Astrocyte (in vitro differentiated cells and primary cell): ENCODE measurements at regions not wholly inside any gene's neighbourhood (a gene's known extent, or its start where the extent isn't known, plus 50 kb on each side); places are given as distances from the start of the nearest gene placed in this dataset.

Source experiments
- DNase-seq: peaks from one replicate; pipeline ENCODE4 v3.0.0-alpha.2; 2010; ENCODE audit warnings: low read depth
- FAIRE-seq: peaks from 2 replicates; lab custom pipeline; 2011; peaks lifted over from hg19 to GRCh38; lab: Jason Lieb, UNC
- H2AFZ ChIP-seq: 2 replicates; pipeline ENCODE4 v1.6.0; 2012; ENCODE audit warnings: low read depth, low read length, inconsistent platforms
- H3K27ac ChIP-seq: 2 replicates; pipeline ENCODE4 v1.5.1; 2011; ENCODE audit warnings: low read depth, low read length, inconsistent platforms
- H3K27me3 ChIP-seq: 2 replicates; pipeline ENCODE4 v1.6.0; 2011; ENCODE audit warnings: low read length, inconsistent platforms; ENCODE audit not compliant: insufficient read depth
- H3K36me3 ChIP-seq: 2 replicates; pipeline ENCODE4 v1.5.1; 2011; ENCODE audit warnings: low read length, inconsistent platforms; ENCODE audit not compliant: insufficient read depth
- H3K4me1 ChIP-seq: 2 replicates; pipeline ENCODE4 v1.5.1; 2011; ENCODE audit warnings: low read length, inconsistent platforms; ENCODE audit not compliant: insufficient read depth
- H3K4me2 ChIP-seq: 2 replicates; pipeline ENCODE4 v1.6.0; 2012; ENCODE audit warnings: low read length, inconsistent platforms
- H3K4me3 ChIP-seq: 2 replicates; pipeline ENCODE4 v1.5.1; 2011; ENCODE audit warnings: low read depth, mild to moderate bottlenecking, low read length, inconsistent platforms; ENCODE audit not compliant: insufficient read depth
- H3K79me2 ChIP-seq: 2 replicates; pipeline ENCODE4 v1.6.0; 2012; ENCODE audit warnings: mild to moderate bottlenecking, low read length, inconsistent platforms; ENCODE audit not compliant: insufficient read depth
- H3K9ac ChIP-seq: 2 replicates; pipeline ENCODE4 v1.6.0; 2012; ENCODE audit warnings: mild to moderate bottlenecking, low read length, inconsistent platforms
- H3K9me3 ChIP-seq: 2 replicates; pipeline ENCODE4 v1.5.1; 2012; ENCODE audit warnings: low read depth, mild to moderate bottlenecking, low read length, inconsistent platforms; ENCODE audit not compliant: insufficient read depth
- H4K20me1 ChIP-seq: 2 replicates; pipeline ENCODE4 v1.6.0; 2012; ENCODE audit warnings: low read length, inconsistent platforms; ENCODE audit not compliant: insufficient read depth
- H3K27ac Mint-ChIP-seq: one replicate; pipeline ENCODE4 v1.8.0; 2021; ENCODE audit warnings: mild to moderate bottlenecking, mixed read lengths; ENCODE audit not compliant: unreplicated experiment
- H3K27me3 Mint-ChIP-seq: one replicate; pipeline ENCODE4 v1.8.0; 2021; ENCODE audit warnings: low read depth, mixed read lengths; ENCODE audit not compliant: unreplicated experiment
- H3K36me3 Mint-ChIP-seq: one replicate; pipeline ENCODE4 v1.8.0; 2021; ENCODE audit warnings: low read depth, mixed read lengths; ENCODE audit not compliant: unreplicated experiment
- H3K4me1 Mint-ChIP-seq: one replicate; pipeline ENCODE4 v1.8.0; 2021; ENCODE audit warnings: low read depth, mixed read lengths; ENCODE audit not compliant: unreplicated experiment
- H3K4me3 Mint-ChIP-seq: one replicate; pipeline ENCODE4 v1.8.0; 2021; ENCODE audit warnings: mild to moderate bottlenecking, moderate library complexity, mixed read lengths; ENCODE audit not compliant: unreplicated experiment
- H3K9me3 Mint-ChIP-seq: one replicate; pipeline ENCODE4 v1.8.0; 2021; ENCODE audit warnings: mild to moderate bottlenecking, mixed read lengths; ENCODE audit not compliant: unreplicated experiment
- EZH2 ChIP-seq: IDR thresholded peaks from 2 replicates; pipeline ENCODE4 v1.6.1; 2012; ENCODE audit warnings: mild to moderate bottlenecking, low read length, inconsistent platforms; ENCODE audit not compliant: insufficient read depth
- TF ChIP-seq, protein P1 (sequence below): IDR thresholded peaks from 2 replicates; pipeline ENCODE4 v1.5.1; 2011; ENCODE audit warnings: low read depth, mild to moderate bottlenecking, inconsistent platforms, low read length, moderate library complexity; ENCODE audit not compliant: insufficient read depth

DNA sequence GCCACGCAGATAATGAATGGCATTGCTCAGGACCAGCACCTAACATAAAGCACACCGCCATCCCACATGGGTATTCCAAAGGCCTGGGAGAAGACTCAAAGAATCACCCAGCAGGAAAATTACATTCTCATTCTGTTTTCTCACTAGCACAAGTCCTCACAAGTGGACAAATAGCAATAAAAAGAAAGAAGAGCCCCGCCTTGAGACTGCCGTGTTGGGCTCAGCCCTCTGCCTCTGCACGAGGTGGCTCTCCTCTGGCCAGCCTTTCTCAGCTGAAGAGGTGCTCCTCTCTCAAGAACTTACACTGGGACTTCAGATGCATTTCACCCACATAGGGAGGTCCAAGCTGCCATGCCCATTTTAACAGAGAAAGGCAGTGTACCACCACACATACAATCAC, 207.5 kb downstream of the SPTSSA start:
- Mint-ChIP-seq H3K36me3 (no peaks in the 10 kb centered on the region), H3K4me1 (peaks cover 18% of the 10 kb centered on the region), H3K9me3 (no peaks in the 10 kb centered on the region), H3K4me3 (no peak overlapping the region), H3K27me3 (no peaks in the 10 kb centered on the region), H3K27ac (no peak overlapping the region)
- Histone ChIP-seq H4K20me1 (no peaks in the 10 kb centered on the region), H3K27me3 (peaks cover 2% of the 10 kb centered on the region), H3K4me2 (no peak overlapping the region), H3K4me1 (no peaks in the 10 kb centered on the region), H3K79me2 (no peaks in the 10 kb centered on the region), H3K27ac (no peak overlapping the region), H2AFZ (no peak overlapping the region), H3K9me3 (no peaks in the 10 kb centered on the region), H3K36me3 (no peaks in the 10 kb centered on the region), H3K9ac (no peak overlapping the region), H3K4me3 (no peak overlapping the region)
- FAIRE-seq (no peak), DNase-seq (no peak)
- TF ChIP-seq, protein P1, sequence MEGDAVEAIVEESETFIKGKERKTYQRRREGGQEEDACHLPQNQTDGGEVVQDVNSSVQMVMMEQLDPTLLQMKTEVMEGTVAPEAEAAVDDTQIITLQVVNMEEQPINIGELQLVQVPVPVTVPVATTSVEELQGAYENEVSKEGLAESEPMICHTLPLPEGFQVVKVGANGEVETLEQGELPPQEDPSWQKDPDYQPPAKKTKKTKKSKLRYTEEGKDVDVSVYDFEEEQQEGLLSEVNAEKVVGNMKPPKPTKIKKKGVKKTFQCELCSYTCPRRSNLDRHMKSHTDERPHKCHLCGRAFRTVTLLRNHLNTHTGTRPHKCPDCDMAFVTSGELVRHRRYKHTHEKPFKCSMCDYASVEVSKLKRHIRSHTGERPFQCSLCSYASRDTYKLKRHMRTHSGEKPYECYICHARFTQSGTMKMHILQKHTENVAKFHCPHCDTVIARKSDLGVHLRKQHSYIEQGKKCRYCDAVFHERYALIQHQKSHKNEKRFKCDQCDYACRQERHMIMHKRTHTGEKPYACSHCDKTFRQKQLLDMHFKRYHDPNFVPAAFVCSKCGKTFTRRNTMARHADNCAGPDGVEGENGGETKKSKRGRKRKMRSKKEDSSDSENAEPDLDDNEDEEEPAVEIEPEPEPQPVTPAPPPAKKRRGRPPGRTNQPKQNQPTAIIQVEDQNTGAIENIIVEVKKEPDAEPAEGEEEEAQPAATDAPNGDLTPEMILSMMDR = no peak
- TF ChIP-seq EZH2 = no peak

DNA sequence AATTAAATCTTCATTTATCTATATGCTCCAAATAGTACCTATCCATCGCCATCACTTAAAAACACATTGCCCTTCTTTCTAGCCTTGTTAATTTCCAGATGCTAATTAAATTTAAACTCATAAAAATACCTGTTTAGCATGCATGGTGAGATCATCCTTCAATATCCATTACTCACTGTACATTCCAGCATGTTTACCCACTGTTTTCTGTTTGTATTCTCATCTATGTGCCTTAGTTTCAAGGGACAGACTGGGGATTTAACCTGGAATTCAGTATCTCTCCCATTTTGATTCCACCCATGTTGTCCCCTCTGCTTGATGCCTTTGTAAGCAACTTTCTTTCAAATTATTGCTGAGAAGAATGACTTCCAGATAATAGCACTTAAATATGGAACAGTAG, 208.0 kb downstream of the SPTSSA start:
- Histone ChIP-seq H3K4me1 (no peaks in the 10 kb centered on the region), H2AFZ (no peak overlapping the region), H3K27me3 (no peaks in the 10 kb centered on the region), H3K36me3 (no peaks in the 10 kb centered on the region), H3K4me2 (no peak overlapping the region), H3K9me3 (no peaks in the 10 kb centered on the region), H4K20me1 (no peaks in the 10 kb centered on the region), H3K9ac (no peak overlapping the region), H3K27ac (no peak overlapping the region), H3K4me3 (no peak overlapping the region), H3K79me2 (no peaks in the 10 kb centered on the region)
- H3K4me3 Mint-ChIP-seq = no peak overlapping the region
- DNase-seq = no peak
- H3K9me3 Mint-ChIP-seq = no peaks in the 10 kb centered on the region
- H3K27me3 Mint-ChIP-seq = no peaks in the 10 kb centered on the region
- TF ChIP-seq, protein P1 = no peak
- no peak for TF ChIP-seq EZH2
- no peak overlapping the region for H3K27ac Mint-ChIP-seq
- peaks cover 18% of the 10 kb centered on the region for H3K4me1 Mint-ChIP-seq
- no peaks in the 10 kb centered on the region for H3K36me3 Mint-ChIP-seq
- FAIRE-seq = no peak

DNA sequence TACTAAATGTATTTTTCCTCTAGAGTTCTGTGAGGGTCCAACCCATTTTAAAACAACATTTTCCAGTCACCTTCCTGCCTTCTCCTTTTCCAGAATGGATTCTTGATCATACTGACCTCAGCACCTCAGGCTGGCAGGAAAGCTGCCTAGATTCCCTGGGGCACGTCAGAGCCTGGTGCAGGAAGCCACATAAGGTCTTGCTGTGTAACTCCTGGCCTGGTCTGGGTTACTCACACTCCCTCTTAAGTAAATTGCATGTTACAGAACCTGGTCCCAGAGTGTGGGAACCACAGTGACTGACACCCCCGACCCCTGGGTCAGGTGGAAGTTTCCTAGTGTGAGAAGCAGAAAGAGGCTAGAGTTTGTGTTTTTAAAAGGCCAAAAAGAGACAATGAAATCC, 209.8 kb downstream of the SPTSSA start:
- H3K9me3 ChIP-seq = no peaks in the 10 kb centered on the region
- H2AFZ ChIP-seq = no peak overlapping the region
- Mint-ChIP-seq H3K27ac (peak overlapping the region; percentile 67), H3K36me3 (no peaks in the 10 kb centered on the region), H3K4me3 (no peak overlapping the region), H3K9me3 (no peaks in the 10 kb centered on the region), H3K4me1 (peaks cover 13% of the 10 kb centered on the region), H3K27me3 (no peaks in the 10 kb centered on the region)
- H3K4me1 ChIP-seq = no peaks in the 10 kb centered on the region
- no peak overlapping the region for H3K4me3 ChIP-seq
- TF ChIP-seq, protein P1 = no peak
- no peak for TF ChIP-seq EZH2
- H3K36me3 ChIP-seq = no peaks in the 10 kb centered on the region
- H3K9ac ChIP-seq = no peak overlapping the region
- H3K27ac ChIP-seq = no peak overlapping the region
- peak; percentile 15 for DNase-seq
- no peaks in the 10 kb centered on the region for H3K79me2 ChIP-seq
- FAIRE-seq = no peak
- H4K20me1 ChIP-seq = no peaks in the 10 kb centered on the region
- H3K4me2 ChIP-seq = no peak overlapping the region
- H3K27me3 ChIP-seq = no peaks in the 10 kb centered on the region
